ENCODE measurements at regions not wholly inside any gene's neighbourhood (a gene's known extent, or its start where the extent isn't known, plus 50 kb on each side); places are given as distances from the start of the nearest gene placed in this dataset.
"Not testable (repeated sequence)": the region's sequence is repeated elsewhere in the genome, so short reads cannot be mapped to it uniquely, and the experiment has no call there.

DNA sequence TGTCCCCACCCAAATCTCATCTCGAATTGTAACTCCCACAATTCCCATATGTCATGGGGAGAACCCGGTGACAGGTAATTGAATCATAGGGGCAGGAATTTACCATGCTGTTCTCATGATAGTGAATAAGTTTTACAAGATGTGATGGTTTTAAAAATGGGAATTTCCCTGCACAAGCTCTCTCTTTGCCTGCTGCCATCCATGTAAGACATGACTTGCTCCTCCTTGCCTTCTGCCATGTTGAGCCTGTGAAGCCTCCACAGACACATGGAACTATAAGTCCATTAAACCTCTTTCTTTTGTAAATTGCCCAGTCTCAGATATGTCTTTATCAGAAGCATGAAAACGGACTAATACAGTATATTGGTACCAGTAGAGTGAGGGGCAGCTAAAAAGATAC lies 546.9 kb downstream of the ZNF385D start:
- H3K9me3 Mint-ChIP-seq = peaks cover 38% of the 10 kb centered on the region
- H3K4me1 Mint-ChIP-seq (ENCODE audit: low read depth); H3K27ac Mint-ChIP-seq; DNase-seq; H3K27me3 Mint-ChIP-seq; H3K36me3 Mint-ChIP-seq (ENCODE audit: low read depth); H3K4me3 Mint-ChIP-seq: not testable (repeated sequence)

DNA sequence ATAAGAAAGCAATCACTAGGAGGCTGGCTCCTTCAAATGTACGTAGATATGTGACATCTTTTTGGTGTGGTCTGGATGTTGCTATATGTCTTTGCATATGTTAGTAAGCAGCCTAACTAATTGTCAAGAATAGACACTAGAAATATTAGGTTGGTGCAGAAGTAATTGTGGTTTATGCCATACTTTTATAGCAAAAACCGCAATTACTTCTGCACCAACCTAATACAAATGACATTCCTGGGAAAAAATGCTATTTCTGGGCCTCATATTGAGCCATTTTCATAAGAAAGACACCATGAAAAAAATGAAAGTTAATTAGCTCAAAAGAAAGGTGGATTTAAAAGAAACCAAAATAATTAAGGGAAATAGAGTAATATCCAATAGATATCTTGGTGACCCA lies 555.8 kb downstream of the ZNF385D start:
- Mint-ChIP-seq H3K9me3 (peaks cover 24% of the 10 kb centered on the region), H3K4me3 (no peak overlapping the region), H3K36me3 (ENCODE audit: low read depth) (no peaks in the 10 kb centered on the region), H3K27me3 (no peaks in the 10 kb centered on the region), H3K4me1 (ENCODE audit: low read depth) (no peaks in the 10 kb centered on the region), H3K27ac (no peak overlapping the region)
- no peak for DNase-seq

DNA sequence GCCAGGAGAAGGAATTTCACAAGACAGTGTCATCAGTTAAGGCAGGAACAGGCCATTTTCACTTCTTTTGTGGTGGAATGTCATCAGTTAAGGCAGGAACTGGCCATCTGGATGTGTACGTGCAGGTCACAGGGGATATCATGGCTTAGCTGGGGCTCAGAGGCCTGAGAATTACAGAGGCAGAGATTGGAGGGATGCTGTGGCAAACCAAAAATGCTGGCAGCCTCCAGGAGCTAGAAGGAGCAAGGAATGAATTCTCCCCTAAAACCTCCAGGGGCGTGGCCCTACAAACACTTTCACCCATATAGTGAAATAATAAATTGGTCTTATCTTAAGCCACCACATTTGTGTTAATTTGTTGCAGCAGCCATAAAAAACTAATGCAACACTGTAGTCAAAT lies 557.0 kb downstream of the ZNF385D start:
- DNase-seq; H3K27ac Mint-ChIP-seq; H3K4me3 Mint-ChIP-seq; H3K36me3 Mint-ChIP-seq (ENCODE audit: low read depth); H3K27me3 Mint-ChIP-seq; H3K4me1 Mint-ChIP-seq (ENCODE audit: low read depth): not testable (repeated sequence)
- H3K9me3 Mint-ChIP-seq = peaks cover 18% of the 10 kb centered on the region

DNA sequence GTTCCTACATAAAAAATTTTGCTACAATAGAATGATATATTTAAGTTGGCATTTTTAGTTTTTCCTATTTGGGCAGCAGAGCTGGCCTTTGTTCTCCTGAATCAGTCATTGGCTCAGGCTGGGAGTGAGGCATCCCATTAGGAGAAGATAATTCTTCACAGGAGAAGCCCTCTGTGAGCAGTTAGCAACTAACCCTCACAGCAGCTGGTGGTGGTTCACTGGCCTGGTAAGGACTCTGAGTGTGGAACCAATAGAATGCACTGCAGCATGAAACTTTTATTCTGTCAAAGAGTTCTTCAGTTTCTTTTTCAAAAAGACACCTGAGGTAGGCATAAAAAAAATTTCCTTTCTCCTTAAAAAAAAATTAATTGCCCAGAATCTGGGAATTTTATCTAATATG lies 562.6 kb downstream of the ZNF385D start:
- no peak overlapping the region for H3K4me3 Mint-ChIP-seq
- H3K4me1 Mint-ChIP-seq (ENCODE audit: low read depth) = no peaks in the 10 kb centered on the region
- peaks cover 14% of the 10 kb centered on the region for H3K9me3 Mint-ChIP-seq
- H3K36me3 Mint-ChIP-seq (ENCODE audit: low read depth) = no peaks in the 10 kb centered on the region
- no peaks in the 10 kb centered on the region for H3K27me3 Mint-ChIP-seq
- no peak for DNase-seq
- no peak overlapping the region for H3K27ac Mint-ChIP-seq

DNA sequence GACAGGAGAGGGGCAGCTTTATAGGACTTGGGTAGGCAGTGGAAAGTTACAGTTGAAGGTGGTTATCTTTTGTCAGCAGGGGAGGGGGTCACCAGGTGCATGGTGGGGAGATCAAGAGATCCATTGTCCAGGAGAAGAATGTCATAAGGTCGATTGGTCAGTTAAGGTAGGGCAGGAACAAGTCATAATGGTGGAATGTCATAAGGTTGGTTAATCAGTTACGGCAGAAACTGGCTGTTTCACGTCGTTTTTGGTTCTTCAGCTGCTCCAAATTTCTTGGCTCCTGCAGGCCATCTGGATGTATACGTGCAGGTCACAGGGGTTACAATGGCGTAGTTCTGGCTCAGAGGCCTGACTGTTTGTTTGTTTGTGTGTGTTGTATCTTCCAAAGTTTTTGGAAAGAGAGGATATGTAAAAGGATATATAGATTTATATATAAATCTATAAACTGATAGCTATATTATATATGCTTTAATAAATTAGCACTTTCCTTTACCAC lies 565.1 kb downstream of the ZNF385D start:
- H3K9me3 Mint-ChIP-seq = peaks cover 4% of the 10 kb centered on the region
- H3K27ac Mint-ChIP-seq = no peak overlapping the region
- H3K27me3 Mint-ChIP-seq = no peaks in the 10 kb centered on the region
- no peak for DNase-seq
- H3K4me3 Mint-ChIP-seq = no peak overlapping the region
- H3K4me1 Mint-ChIP-seq (ENCODE audit: low read depth) = no peaks in the 10 kb centered on the region
- no peaks in the 10 kb centered on the region for H3K36me3 Mint-ChIP-seq (ENCODE audit: low read depth)

DNA sequence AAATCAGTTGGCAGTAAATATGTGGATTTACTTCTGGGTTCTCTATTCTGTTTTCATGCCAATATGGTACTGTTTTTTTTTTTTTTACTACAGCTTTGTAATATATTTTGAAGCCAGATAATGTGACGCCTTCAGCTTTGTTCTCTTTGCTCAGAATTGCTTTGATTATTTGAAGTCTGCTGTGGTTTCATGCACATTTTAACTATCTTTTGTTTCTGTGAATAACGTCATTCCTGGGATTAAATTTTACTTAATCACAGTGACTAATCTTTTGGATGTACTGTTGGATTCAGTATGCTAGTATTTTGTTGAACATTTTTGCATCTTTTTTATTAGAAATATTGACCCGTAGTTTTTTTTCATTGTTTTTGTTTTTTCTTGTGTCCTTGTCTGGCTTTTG lies 576.5 kb downstream of the ZNF385D start:
- DNase-seq = no peak
- peaks cover 34% of the 10 kb centered on the region for H3K9me3 Mint-ChIP-seq
- no peaks in the 10 kb centered on the region for H3K4me1 Mint-ChIP-seq (ENCODE audit: low read depth)
- H3K27ac Mint-ChIP-seq = no peak overlapping the region
- H3K27me3 Mint-ChIP-seq = no peaks in the 10 kb centered on the region
- H3K36me3 Mint-ChIP-seq (ENCODE audit: low read depth) = no peaks in the 10 kb centered on the region
- no peak overlapping the region for H3K4me3 Mint-ChIP-seq

DNA sequence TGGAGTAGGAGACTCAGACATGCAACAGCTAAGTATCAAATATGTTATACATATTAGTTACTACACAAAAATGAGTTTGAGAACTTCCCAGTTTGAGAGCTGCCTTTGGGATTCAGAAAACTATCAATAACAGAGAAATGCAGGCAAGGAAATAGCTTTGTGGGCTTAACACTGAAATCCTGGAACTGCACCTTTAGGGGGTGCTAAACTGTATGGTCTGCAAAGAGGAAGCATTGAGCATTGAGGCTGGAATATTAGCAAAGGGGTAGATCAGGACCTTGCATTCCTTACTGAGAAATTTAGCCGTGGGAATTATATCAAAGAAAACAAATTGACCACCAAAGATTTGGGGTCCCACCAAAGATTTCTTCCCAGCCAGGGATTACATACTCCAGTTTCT lies 580.0 kb downstream of the ZNF385D start:
- H3K36me3 Mint-ChIP-seq (ENCODE audit: low read depth) = no peaks in the 10 kb centered on the region
- H3K4me1 Mint-ChIP-seq (ENCODE audit: low read depth) = no peaks in the 10 kb centered on the region
- no peaks in the 10 kb centered on the region for H3K27me3 Mint-ChIP-seq
- H3K9me3 Mint-ChIP-seq = peaks cover 17% of the 10 kb centered on the region
- no peak for DNase-seq
- no peak overlapping the region for H3K27ac Mint-ChIP-seq
- H3K4me3 Mint-ChIP-seq = no peak overlapping the region

DNA sequence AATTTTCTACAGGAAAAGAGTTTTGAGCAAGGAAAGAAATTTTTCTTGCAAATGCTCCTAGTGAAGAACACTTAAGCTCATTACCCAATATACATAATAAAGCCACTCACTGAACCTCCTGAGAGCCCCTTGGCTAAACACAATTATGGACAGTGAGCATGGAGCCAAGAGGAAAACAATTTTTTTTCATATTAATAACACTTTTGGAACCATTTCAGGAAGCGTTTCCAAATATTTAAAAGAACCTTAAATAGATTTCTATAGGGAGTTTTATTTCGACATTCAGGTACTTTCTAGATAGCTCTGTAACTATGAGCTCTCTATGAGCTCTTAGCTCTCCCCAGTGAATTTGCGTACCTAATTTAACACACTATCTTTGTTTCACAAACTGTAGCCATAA lies 581.1 kb downstream of the ZNF385D start:
- no peak for DNase-seq
- no peak overlapping the region for H3K4me3 Mint-ChIP-seq
- no peaks in the 10 kb centered on the region for H3K27me3 Mint-ChIP-seq
- H3K27ac Mint-ChIP-seq = no peak overlapping the region
- H3K36me3 Mint-ChIP-seq (ENCODE audit: low read depth) = no peaks in the 10 kb centered on the region
- peaks cover 16% of the 10 kb centered on the region for H3K9me3 Mint-ChIP-seq
- H3K4me1 Mint-ChIP-seq (ENCODE audit: low read depth) = no peaks in the 10 kb centered on the region

DNA sequence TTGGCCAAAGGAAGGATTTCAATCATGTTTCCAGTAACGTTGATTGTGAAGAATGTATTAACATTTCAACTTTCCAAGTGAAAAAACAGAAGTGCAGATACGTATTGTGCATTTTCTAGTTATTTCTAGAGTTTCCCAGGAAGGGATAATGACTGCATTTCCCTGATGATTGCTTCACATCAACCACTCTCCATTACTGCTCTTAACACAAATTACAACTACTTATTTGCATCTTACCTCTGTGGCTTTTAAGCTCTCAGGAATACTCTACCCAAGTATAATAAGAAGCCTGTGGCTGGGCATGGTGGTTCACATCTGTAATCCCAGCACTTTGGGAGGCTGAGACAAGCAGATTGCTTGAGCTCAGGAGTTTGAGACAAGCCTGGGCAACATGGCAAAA lies 582.5 kb downstream of the ZNF385D start:
- Mint-ChIP-seq H3K27ac (no peak overlapping the region), H3K27me3 (no peaks in the 10 kb centered on the region), H3K4me1 (ENCODE audit: low read depth) (no peaks in the 10 kb centered on the region), H3K4me3 (no peak overlapping the region), H3K9me3 (peaks cover 21% of the 10 kb centered on the region), H3K36me3 (ENCODE audit: low read depth) (no peaks in the 10 kb centered on the region)
- no peak for DNase-seq

DNA sequence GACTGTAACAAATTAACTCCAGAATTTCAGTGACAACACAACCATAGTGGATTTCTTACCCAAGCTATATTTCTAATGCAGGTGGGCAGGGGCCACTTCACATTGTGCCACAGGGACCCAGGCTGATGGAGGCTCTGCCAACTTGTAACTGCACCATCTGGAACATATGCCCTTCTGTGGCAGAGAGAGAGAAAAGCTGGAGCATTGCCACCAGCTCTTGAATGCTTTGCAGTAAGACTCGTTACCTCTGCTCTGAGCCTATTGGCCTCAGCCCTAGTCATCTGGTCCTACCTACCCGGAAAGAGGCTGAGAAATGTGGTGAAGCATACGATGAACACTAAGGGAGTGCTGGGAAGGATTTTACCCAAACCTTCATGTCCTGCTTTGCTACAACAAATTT lies 587.1 kb downstream of the ZNF385D start:
- H3K36me3 Mint-ChIP-seq (ENCODE audit: low read depth) = no peaks in the 10 kb centered on the region
- no peaks in the 10 kb centered on the region for H3K4me1 Mint-ChIP-seq (ENCODE audit: low read depth)
- H3K9me3 Mint-ChIP-seq = peaks cover 12% of the 10 kb centered on the region
- H3K27me3 Mint-ChIP-seq = no peaks in the 10 kb centered on the region
- H3K4me3 Mint-ChIP-seq = no peak overlapping the region
- DNase-seq = no peak
- no peak overlapping the region for H3K27ac Mint-ChIP-seq

DNA sequence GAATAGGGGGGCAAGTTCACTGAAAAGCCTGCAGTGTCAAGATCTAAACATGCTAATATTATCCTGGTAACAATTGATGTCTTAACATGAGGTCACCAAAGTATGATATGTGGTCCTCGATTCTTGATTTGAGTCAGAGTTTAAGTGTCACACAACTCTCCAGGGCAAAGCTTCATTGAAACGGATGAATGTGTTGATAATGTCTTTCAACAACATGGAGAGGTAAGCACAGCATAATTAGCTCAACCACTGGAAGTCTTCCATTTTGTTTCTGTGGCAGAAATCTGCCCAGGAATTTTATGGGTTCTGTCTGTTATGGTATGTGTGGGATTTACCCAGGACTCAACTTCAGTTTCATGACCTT lies 591.5 kb downstream of the ZNF385D start:
- Mint-ChIP-seq H3K4me3 (no peak overlapping the region), H3K27me3 (no peaks in the 10 kb centered on the region), H3K27ac (no peak overlapping the region), H3K9me3 (peaks cover 12% of the 10 kb centered on the region), H3K4me1 (ENCODE audit: low read depth) (no peaks in the 10 kb centered on the region), H3K36me3 (ENCODE audit: low read depth) (no peaks in the 10 kb centered on the region)
- DNase-seq = no peak

DNA sequence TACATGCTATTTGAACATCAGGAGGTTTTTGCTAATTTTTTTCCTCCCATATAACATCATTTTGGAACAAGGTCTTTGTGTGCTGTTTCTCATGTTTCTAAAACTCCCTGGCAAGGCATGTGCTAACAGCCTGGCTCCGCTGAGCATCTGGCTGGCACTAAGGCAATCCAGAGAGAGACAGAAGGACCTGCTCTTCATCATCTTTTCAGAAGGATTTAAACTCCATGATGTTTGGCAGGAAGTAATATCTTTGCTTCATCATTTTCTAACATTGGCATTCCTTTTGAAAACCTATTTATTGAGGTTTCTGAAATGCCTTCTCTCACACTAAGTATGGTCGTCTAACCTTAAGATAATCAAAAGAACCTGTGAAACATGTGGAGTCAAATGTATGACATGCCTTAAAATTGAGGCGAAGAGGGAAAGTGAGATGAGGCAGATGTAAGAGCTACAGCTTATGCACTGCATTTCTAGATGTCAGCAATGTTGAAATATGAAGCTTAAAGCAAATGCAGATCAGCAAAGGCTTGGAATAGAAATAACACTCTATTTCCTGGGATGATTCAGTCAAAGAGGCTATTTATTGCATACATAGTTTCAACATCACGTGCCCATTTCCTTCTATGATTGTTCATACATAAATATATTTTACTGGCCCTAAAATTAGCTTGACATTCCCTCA lies 592.0 kb downstream of the ZNF385D start:
- H3K4me1 Mint-ChIP-seq (ENCODE audit: low read depth) = no peaks in the 10 kb centered on the region
- H3K36me3 Mint-ChIP-seq (ENCODE audit: low read depth) = no peaks in the 10 kb centered on the region
- H3K4me3 Mint-ChIP-seq = no peak overlapping the region
- DNase-seq = no peak
- H3K27ac Mint-ChIP-seq = no peak overlapping the region
- H3K27me3 Mint-ChIP-seq = no peaks in the 10 kb centered on the region
- peaks cover 10% of the 10 kb centered on the region for H3K9me3 Mint-ChIP-seq

DNA sequence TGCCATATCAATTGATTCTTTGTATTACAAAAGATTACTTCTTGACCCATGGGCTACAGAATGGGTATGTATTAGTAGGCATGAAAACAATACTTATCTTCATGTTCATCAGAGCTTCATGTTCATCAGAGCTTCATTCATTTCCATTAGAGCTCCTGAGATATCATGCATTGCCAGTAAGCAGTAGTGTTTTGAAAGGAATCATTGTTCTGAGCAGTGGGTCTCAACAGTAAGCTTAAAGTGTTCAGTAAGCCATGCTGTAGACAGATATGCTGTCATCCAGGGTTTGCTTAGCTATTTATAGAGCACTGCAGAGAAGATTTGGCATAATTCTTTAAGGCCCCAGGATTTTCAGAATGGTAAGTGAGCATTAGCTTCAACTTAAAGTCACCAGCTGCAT lies 596.1 kb downstream of the ZNF385D start:
- H3K27ac Mint-ChIP-seq = no peak overlapping the region
- DNase-seq = no peak
- H3K4me3 Mint-ChIP-seq = no peak overlapping the region
- H3K9me3 Mint-ChIP-seq = peaks cover 10% of the 10 kb centered on the region
- no peaks in the 10 kb centered on the region for H3K27me3 Mint-ChIP-seq
- H3K4me1 Mint-ChIP-seq (ENCODE audit: low read depth) = no peaks in the 10 kb centered on the region
- H3K36me3 Mint-ChIP-seq (ENCODE audit: low read depth) = no peaks in the 10 kb centered on the region

DNA sequence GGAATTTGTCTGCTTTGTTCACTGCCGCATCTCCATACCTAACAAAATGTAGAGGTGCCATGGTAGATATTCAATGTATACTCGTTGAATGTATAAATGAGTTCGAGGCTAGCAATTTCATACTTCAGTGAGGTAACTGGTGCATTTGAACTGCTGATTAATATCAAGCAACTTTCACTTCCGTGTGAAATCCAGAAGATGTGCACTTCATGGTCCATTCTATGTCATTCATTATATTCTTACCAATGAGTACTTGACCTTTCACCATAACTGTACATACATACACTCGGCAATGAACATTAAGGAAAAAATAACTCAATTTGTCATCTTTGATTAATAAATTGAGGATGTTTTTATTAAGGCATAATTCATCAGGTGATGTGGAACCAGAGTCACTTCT lies 598.5 kb downstream of the ZNF385D start:
- no peaks in the 10 kb centered on the region for H3K4me1 Mint-ChIP-seq (ENCODE audit: low read depth)
- H3K9me3 Mint-ChIP-seq = peaks cover 10% of the 10 kb centered on the region
- no peak overlapping the region for H3K27ac Mint-ChIP-seq
- H3K27me3 Mint-ChIP-seq = no peaks in the 10 kb centered on the region
- H3K4me3 Mint-ChIP-seq = no peak overlapping the region
- H3K36me3 Mint-ChIP-seq (ENCODE audit: low read depth) = no peaks in the 10 kb centered on the region
- no peak for DNase-seq

DNA sequence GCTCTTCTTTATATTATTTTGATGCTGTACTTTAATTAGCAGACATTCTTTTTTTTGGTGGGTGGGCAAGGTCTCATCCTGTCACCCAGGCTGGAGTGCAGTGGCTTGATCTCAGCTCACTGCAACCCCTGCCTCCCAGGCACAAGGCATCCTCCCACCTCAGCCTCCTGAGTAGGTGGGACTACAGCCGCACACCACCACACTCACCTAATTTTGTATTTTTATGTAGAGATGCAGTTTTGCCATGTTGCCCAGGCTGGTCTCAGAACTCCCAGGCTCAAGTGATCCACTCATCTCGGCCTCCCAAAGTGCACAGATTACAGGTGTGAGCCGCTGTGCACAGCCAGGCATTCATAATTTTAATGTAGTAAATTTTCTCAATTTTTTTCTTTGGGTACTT lies 608.1 kb downstream of the ZNF385D start:
- Mint-ChIP-seq H3K9me3 (peaks cover 15% of the 10 kb centered on the region), H3K27me3 (no peaks in the 10 kb centered on the region), H3K4me1 (ENCODE audit: low read depth) (no peaks in the 10 kb centered on the region), H3K4me3 (no peak overlapping the region), H3K27ac (no peak overlapping the region), H3K36me3 (ENCODE audit: low read depth) (no peaks in the 10 kb centered on the region)
- DNase-seq = no peak

DNA sequence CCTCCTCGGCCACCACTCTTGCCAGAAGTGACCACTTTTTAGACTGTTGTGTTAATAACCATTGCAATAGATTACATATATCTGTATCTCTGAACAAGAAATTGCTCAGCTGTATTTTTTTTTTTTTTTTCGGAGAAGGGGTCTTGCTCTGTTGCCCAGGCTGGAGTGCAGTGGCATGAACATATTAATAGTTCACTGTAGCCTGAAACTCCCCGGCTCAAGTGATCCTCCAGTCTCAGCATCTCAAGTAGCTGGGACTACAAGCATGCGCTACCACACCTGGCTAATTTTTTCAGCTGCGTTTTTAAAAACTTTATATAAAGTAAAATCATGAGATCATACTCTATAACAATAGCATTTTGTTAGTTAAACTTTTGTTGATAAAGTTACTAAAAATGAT lies 609.0 kb downstream of the ZNF385D start:
- Mint-ChIP-seq H3K9me3 (peaks cover 15% of the 10 kb centered on the region), H3K4me1 (ENCODE audit: low read depth) (no peaks in the 10 kb centered on the region), H3K4me3 (no peak overlapping the region), H3K27me3 (no peaks in the 10 kb centered on the region), H3K36me3 (ENCODE audit: low read depth) (no peaks in the 10 kb centered on the region), H3K27ac (no peak overlapping the region)
- no peak for DNase-seq
